Ovary (tissue), 7 donors: ENCODE measurements at regions not wholly inside any gene's neighbourhood (a gene's known extent, or its start where the extent isn't known, plus 50 kb on each side); places are given as distances from the start of the nearest gene placed in this dataset.

Experiments used
- DNase-seq, 5 donors: peaks; one replicate each; pipeline ENCODE4 v3.0.0-alpha.2; 2019 to 2020
- H3K27ac ChIP-seq, 2 donors: fragments of 200-600 bp; one replicate each; pipeline versions ENCODE4 v1.5.1 to v1.8.0; 2019 to 2022
- H3K27me3 ChIP-seq: fragments of 200-600 bp; one replicate; pipeline ENCODE4 v1.8.0; 2022
- H3K36me3 ChIP-seq: fragments of 200-600 bp; sonication (generic); one replicate; pipeline ENCODE4 v1.5.1; 2019
- H3K4me1 ChIP-seq: one replicate; pipeline ENCODE4 v1.8.1; 2013; ENCODE audit warnings: mild to moderate bottlenecking, moderate library complexity; ENCODE audit not compliant: insufficient read depth
- H3K4me3 ChIP-seq: fragments of 200-600 bp; sonication (generic); one replicate; pipeline ENCODE4 v1.5.1; 2017
- H3K9me3 ChIP-seq, 2 donors: fragments of 200-600 bp in 1 of 2; sonication (generic) in 1 of 2; one replicate each; pipeline versions ENCODE4 v1.5.1 to v1.8.1; 2013 to 2019; ENCODE audit warnings: mild to moderate bottlenecking in 1 of 2, moderate library complexity in 1 of 2
- CTCF ChIP-seq, 3 donors: fragments of 450-650 bp in 2 of 3; fragments of 200-600 bp in 1 of 3; IDR thresholded peaks; one replicate each; pipeline versions ENCODE4 v1.5.1 to v1.8.0; 2016 to 2022; ENCODE audit warnings: antibody characterized with exemption in 3 of 3, mild to moderate bottlenecking in 1 of 3
- EP300 ChIP-seq: sonication (generic); formaldehyde crosslinking; IDR thresholded peaks from one replicate; pipeline ENCODE4 v1.6.1; 2017; ENCODE audit warnings: antibody characterized with exemption
- POLR2A ChIP-seq: fragments of 450-650 bp; IDR thresholded peaks from one replicate; pipeline ENCODE4 v1.6.1; 2017; ENCODE audit warnings: antibody characterized with exemption, mild to moderate bottlenecking, moderate library complexity
- WGBS, 3 donors: extraction: QIAGEN DNeasy Blood & Tissue Kit in 1 of 3; methylation state at CpG; one replicate each; pipeline versions ENCODE4 v1.1.5 to v1.1.7; 2013 to 2017; 5-methylcytosine and 5-hydroxymethylcytosine counted together
- intact Hi-C, 4 donors: fragments of 100-400 bp; cut with DNase I; formaldehyde crosslinking; loops; one replicate each; pipeline versions ENCODE4 v1.11.0 to v1.15.1; 2022 to 2023
- donor health status: DM: no; HTN: no; CAD: no; lungs with moderate emphysema.
- donor health status: DM: no; HTN: no; CAD: no.
- donor health status: Bipolar disorder and iron deficiency.
- donor health status: DM: no; HTN: no; CAD: no.
- donor health status: DM: yes; HTN: yes; CAD: no.

- WGBS, 3 donors: 92 to 96% (median 94%) methylated on average over 9 of the region's 9 CpGs
- no peaks in the 10 kb centered on the region for H3K4me1 ChIP-seq
- no peak for DNase-seq
- no peak overlapping the region for H3K4me3 ChIP-seq
- intact Hi-C loops: no loop called here
- no peak overlapping the region for H3K27ac ChIP-seq
- no peaks in the 10 kb centered on the region for H3K27me3 ChIP-seq
- H3K9me3 ChIP-seq: no peaks in the 10 kb centered on the region
- no peaks in the 10 kb centered on the region for H3K36me3 ChIP-seq
- TF ChIP-seq CTCF (IDR thresholded peaks at IDR 0.05) (no peak), POLR2A (no peak), EP300 (no peak)
Observed at GRCh38 chr3:38949994-38950393, 101.8 kb downstream of the SCN11A start.

- WGBS, 3 donors: 29 to 40% (median 36%) methylated on average over 3 of the region's 3 CpGs
- no peak for DNase-seq
- intact Hi-C loops: no loop called here
- Histone ChIP-seq H3K27ac (no peak overlapping the region), H3K36me3 (no peaks in the 10 kb centered on the region), H3K4me1 (no peaks in the 10 kb centered on the region), H3K9me3 (no peaks in the 10 kb centered on the region), H3K4me3 (no peak overlapping the region), H3K27me3 (no peaks in the 10 kb centered on the region)
- TF ChIP-seq CTCF (IDR thresholded peaks at IDR 0.05) (no peak), EP300 (no peak)
Observed at GRCh38 chr3:38940394-38940793, 111.3 kb downstream of the SCN11A start.

DNA sequence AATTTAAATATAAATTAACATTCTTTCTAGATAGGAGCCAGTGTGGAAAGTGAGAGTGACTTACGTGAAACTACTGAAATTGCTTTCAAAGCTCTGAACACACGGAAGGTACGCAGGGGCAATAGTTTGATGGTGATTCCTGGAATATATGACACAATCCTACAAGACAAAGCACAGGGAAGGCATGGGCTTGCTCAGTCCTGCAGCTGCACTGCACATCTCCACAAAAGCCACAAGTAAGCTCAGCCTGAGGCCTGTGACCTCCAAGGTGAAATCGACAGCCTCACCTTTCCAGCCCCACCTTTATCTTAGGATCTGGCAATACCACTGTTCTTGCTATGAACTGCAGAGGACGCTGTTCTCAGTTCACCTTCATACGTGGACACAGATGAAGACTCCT lies 109.3 kb upstream of the SCN10A start:
- no peak for DNase-seq
- Histone ChIP-seq H3K27me3 (no peaks in the 10 kb centered on the region), H3K9me3 (no peaks in the 10 kb centered on the region), H3K4me1 (no peaks in the 10 kb centered on the region), H3K4me3 (no peak overlapping the region), H3K36me3 (no peaks in the 10 kb centered on the region), H3K27ac (no peak overlapping the region)
- intact Hi-C loops: no loop called here
- TF ChIP-seq CTCF (IDR thresholded peaks at IDR 0.05) (no peak), POLR2A (no peak), EP300 (no peak)
- 74 to 77% (median 76%) methylated on average over 6 of the region's 6 CpGs for WGBS, 3 donors

GRCh38 chr3:38916706-38917105 lies 100.7 kb upstream of the SCN10A start:
- no peak for DNase-seq
- Histone ChIP-seq H3K4me1 (no peaks in the 10 kb centered on the region), H3K27me3 (no peaks in the 10 kb centered on the region), H3K9me3 (no peaks in the 10 kb centered on the region), H3K27ac (no peak overlapping the region), H3K4me3 (no peak overlapping the region), H3K36me3 (no peaks in the 10 kb centered on the region)
- TF ChIP-seq EP300 (no peak), POLR2A (no peak), CTCF (IDR thresholded peaks at IDR 0.05) (no peak)
- 83 to 100% (median 87%) methylated on average over 1 of the region's 1 CpG for WGBS, 3 donors
- intact Hi-C loops: no loop called here

DNA sequence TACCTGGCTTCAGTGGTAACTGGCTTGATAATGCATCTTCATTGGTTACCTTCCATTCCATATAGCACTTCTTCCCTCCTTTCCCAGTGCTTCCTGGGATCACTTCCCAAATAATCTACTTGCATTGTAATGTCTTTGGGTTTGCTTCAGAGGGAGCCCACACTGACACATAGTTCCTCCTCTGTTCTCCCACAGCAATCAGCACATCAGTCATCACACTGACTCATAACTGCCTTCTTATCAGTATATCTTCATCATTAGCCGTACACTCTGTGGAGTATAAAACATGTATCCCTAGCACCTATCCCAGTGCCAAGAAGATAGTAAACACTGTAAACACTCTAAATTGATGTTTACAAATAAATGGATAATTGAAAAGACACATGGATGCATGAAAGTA lies 91.4 kb upstream of the SCN10A start:
- Histone ChIP-seq H3K27ac (no peak overlapping the region), H3K4me3 (no peak overlapping the region), H3K9me3 (no peaks in the 10 kb centered on the region), H3K27me3 (no peaks in the 10 kb centered on the region), H3K36me3 (no peaks in the 10 kb centered on the region), H3K4me1 (no peaks in the 10 kb centered on the region)
- WGBS, 3 donors: 48 to 65% (median 59%) methylated on average over 1 of the region's 1 CpG
- no peak for DNase-seq
- TF ChIP-seq CTCF (IDR thresholded peaks at IDR 0.05) (no peak), EP300 (no peak), POLR2A (no peak)
- intact Hi-C loops: no loop called here
